Parathyroid adenoma (tissue), 2 donors: ENCODE measurements at regions not wholly inside any gene's neighbourhood (a gene's known extent, or its start where the extent isn't known, plus 50 kb on each side); places are given as distances from the start of the nearest gene placed in this dataset.

Experiments used
- H2AFZ ChIP-seq: fragments of 300-600 bp; sonication (generic); one replicate; pipeline ENCODE4 v1.7.0; 2017; ENCODE audit warnings: antibody characterized with exemption, mild to moderate bottlenecking
- H3K27ac ChIP-seq: fragments of 300-600 bp; sonication (generic); one replicate; pipeline ENCODE4 v1.7.0; 2017
- H3K27me3 ChIP-seq: fragments of 300-600 bp; sonication (generic); one replicate; pipeline ENCODE4 v1.7.0; 2017; ENCODE audit warnings: low read length; ENCODE audit not compliant: control insufficient read depth, insufficient read depth
- H3K36me3 ChIP-seq: fragments of 300-600 bp; sonication (generic); one replicate; pipeline ENCODE4 v1.7.0; 2017; ENCODE audit warnings: low read length; ENCODE audit not compliant: control insufficient read depth, insufficient read depth
- H3K4me1 ChIP-seq: fragments of 300-600 bp; sonication (generic); one replicate; pipeline ENCODE4 v1.7.0; 2017; ENCODE audit warnings: control low read depth
- H3K4me2 ChIP-seq: fragments of 300-600 bp; sonication (generic); one replicate; pipeline ENCODE4 v1.7.0; 2017; ENCODE audit warnings: low read length
- H3K4me3 ChIP-seq: fragments of 300-600 bp; sonication (generic); one replicate; pipeline ENCODE4 v1.7.0; 2017; ENCODE audit warnings: low read depth, low read length
- H3K79me2 ChIP-seq: fragments of 300-600 bp; sonication (generic); one replicate; pipeline ENCODE4 v1.7.0; 2017; ENCODE audit warnings: control low read depth
- H3K9ac ChIP-seq: fragments of 300-600 bp; sonication (generic); one replicate; pipeline ENCODE4 v1.7.0; 2017; ENCODE audit warnings: mild to moderate bottlenecking
- H3K9me3 ChIP-seq: fragments of 300-600 bp; sonication (generic); one replicate; pipeline ENCODE4 v1.7.0; 2017; ENCODE audit warnings: low read length; ENCODE audit not compliant: control insufficient read depth
- CTCF ChIP-seq: fragments of 300-600 bp; sonication (generic); IDR thresholded peaks from one replicate; pipeline ENCODE4 v1.7.0; 2017; ENCODE audit warnings: antibody characterized with exemption, mild to moderate bottlenecking
- donor health status: primary hyperparathyroidism.

- H3K4me3 ChIP-seq = no peak overlapping the region
- H3K4me1 ChIP-seq = no peaks in the 10 kb centered on the region
- no peaks in the 10 kb centered on the region for H3K27me3 ChIP-seq
- H3K36me3 ChIP-seq = no peaks in the 10 kb centered on the region
- H3K9ac ChIP-seq = no peak overlapping the region
- no peak overlapping the region for H3K4me2 ChIP-seq
- no peaks in the 10 kb centered on the region for H3K79me2 ChIP-seq
- no peak overlapping the region for H2AFZ ChIP-seq
- TF ChIP-seq CTCF = no peak
- H3K9me3 ChIP-seq = no peaks in the 10 kb centered on the region
- H3K27ac ChIP-seq = no peak overlapping the region
These were observed 335.3 kb upstream of the NECTIN3 start for GRCh38 chr3:110736332-110736731.

GRCh38 chr3:110738531-110738930 lies 333.1 kb upstream of the NECTIN3 start:
- H3K9me3 ChIP-seq = no peaks in the 10 kb centered on the region
- no peaks in the 10 kb centered on the region for H3K79me2 ChIP-seq
- no peaks in the 10 kb centered on the region for H3K4me1 ChIP-seq
- no peak overlapping the region for H3K4me2 ChIP-seq
- no peaks in the 10 kb centered on the region for H3K27me3 ChIP-seq
- H3K4me3 ChIP-seq = no peak overlapping the region
- no peak overlapping the region for H3K27ac ChIP-seq
- H3K36me3 ChIP-seq = no peaks in the 10 kb centered on the region
- no peak for TF ChIP-seq CTCF
- H2AFZ ChIP-seq = no peak overlapping the region
- no peak overlapping the region for H3K9ac ChIP-seq

DNA sequence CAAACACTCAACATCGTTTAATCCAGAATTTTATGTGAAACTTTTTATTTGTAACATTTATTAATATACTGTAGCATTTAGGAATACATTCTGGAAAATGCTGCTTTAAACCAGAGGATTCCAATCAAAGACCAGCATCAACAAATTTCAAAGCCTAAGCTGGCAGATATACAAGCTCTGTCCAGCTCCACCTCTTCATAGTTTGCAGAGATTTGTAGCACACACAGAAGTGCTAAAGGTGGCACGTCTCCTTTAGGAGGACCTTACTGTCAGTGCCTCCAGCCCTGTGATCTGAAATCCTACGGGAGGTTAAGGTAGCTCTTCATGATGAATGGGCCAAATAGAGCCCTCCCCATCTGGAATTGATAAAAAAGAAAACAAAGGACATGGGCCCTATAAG lies 329.7 kb upstream of the NECTIN3 start:
- H3K4me3 ChIP-seq = no peak overlapping the region
- no peak overlapping the region for H2AFZ ChIP-seq
- no peaks in the 10 kb centered on the region for H3K9me3 ChIP-seq
- H3K4me1 ChIP-seq = no peaks in the 10 kb centered on the region
- no peak overlapping the region for H3K27ac ChIP-seq
- no peak overlapping the region for H3K9ac ChIP-seq
- H3K79me2 ChIP-seq = no peaks in the 10 kb centered on the region
- TF ChIP-seq CTCF = no peak
- no peak overlapping the region for H3K4me2 ChIP-seq
- H3K27me3 ChIP-seq = no peaks in the 10 kb centered on the region
- H3K36me3 ChIP-seq = no peaks in the 10 kb centered on the region

- Histone ChIP-seq H2AFZ (no peak overlapping the region), H3K9me3 (no peaks in the 10 kb centered on the region), H3K9ac (no peak overlapping the region), H3K27ac (no peak overlapping the region), H3K4me3 (no peak overlapping the region), H3K27me3 (no peaks in the 10 kb centered on the region), H3K4me2 (no peak overlapping the region), H3K79me2 (no peaks in the 10 kb centered on the region), H3K4me1 (no peaks in the 10 kb centered on the region), H3K36me3 (no peaks in the 10 kb centered on the region)
- no peak for TF ChIP-seq CTCF
These were observed 328.4 kb upstream of the NECTIN3 start for GRCh38 chr3:110743202-110743601.

DNA sequence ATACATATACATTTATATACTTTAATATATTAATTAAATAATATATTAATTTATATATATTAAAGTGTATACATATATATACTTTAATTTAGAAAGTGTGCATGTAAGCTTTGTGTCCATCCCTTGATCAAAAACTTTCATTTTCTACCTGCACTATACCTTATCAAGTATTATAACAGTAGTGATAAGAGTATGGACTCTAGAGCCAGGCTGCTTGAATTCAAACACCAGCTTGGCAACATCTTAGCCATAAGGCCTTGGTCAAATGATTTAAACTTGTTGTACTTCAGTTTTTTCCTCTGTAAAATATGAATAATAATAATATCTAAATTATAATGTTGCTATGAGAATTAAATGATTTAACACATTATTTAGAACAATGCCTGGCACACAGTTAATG lies 327.6 kb upstream of the NECTIN3 start:
- no peaks in the 10 kb centered on the region for H3K36me3 ChIP-seq
- no peak overlapping the region for H3K27ac ChIP-seq

More for the DNA sequence above, 327.6 kb upstream of the NECTIN3 start:
- no peak overlapping the region for H3K4me2 ChIP-seq
- no peak overlapping the region for H3K4me3 ChIP-seq
- no peak for TF ChIP-seq CTCF
- no peaks in the 10 kb centered on the region for H3K79me2 ChIP-seq
- no peak overlapping the region for H2AFZ ChIP-seq
- no peaks in the 10 kb centered on the region for H3K4me1 ChIP-seq
- H3K9ac ChIP-seq = no peak overlapping the region
- H3K9me3 ChIP-seq = no peaks in the 10 kb centered on the region
- H3K27me3 ChIP-seq = no peaks in the 10 kb centered on the region
